Liver (tissue), 8 donors: ENCODE measurements at regions not wholly inside any gene's neighbourhood (a gene's known extent, or its start where the extent isn't known, plus 50 kb on each side); places are given as distances from the start of the nearest gene placed in this dataset.

Source experiments
- DNase-seq: peaks from one replicate; pipeline ENCODE4 v3.0.0-alpha.2; 2017; ENCODE audit warnings: low spot score
- H3K27ac ChIP-seq, 2 donors: one replicate each; pipeline ENCODE4 v1.7.0; 2013; ENCODE audit warnings: inconsistent platforms in 2 of 2, low read length in 2 of 2, control low read depth in 1 of 2, low read depth in 1 of 2, mild to moderate bottlenecking in 1 of 2
- H3K27me3 ChIP-seq, 4 donors: one replicate each; pipeline versions ENCODE4 v1.6.1 to v1.7.0; 2013; ENCODE audit warnings: low read length in 3 of 4, inconsistent platforms in 1 of 4, mild to moderate bottlenecking in 1 of 4, moderate library complexity in 1 of 4; ENCODE audit not compliant: control insufficient read depth in 4 of 4, insufficient read depth in 4 of 4
- H3K36me3 ChIP-seq, 4 donors: one replicate each; pipeline versions ENCODE4 v1.6.1 to v1.7.0; 2013; ENCODE audit warnings: low read length in 3 of 4, mild to moderate bottlenecking in 3 of 4, low read depth in 1 of 4, moderate library complexity in 1 of 4; ENCODE audit not compliant: control insufficient read depth in 4 of 4, insufficient read depth in 3 of 4
- H3K4me1 ChIP-seq, 4 donors: one replicate each; pipeline versions ENCODE4 v1.6.1 to v1.7.0; 2013; ENCODE audit warnings: low read length in 3 of 4, mild to moderate bottlenecking in 3 of 4, moderate library complexity in 1 of 4; ENCODE audit not compliant: control insufficient read depth in 4 of 4, insufficient read depth in 4 of 4
- H3K4me3 ChIP-seq, 3 donors: one replicate each; pipeline versions ENCODE4 v1.6.1 to v1.7.0; 2013; ENCODE audit warnings: low read length in 3 of 3, control low read depth in 1 of 3, low read depth in 1 of 3, mild to moderate bottlenecking in 1 of 3
- H3K9ac ChIP-seq, 2 donors: one replicate each; pipeline ENCODE4 v1.7.0; 2013; ENCODE audit warnings: low read length in 2 of 2, mild to moderate bottlenecking in 2 of 2, moderate library complexity in 2 of 2, control low read depth in 1 of 2, low read depth in 1 of 2
- H3K9me3 ChIP-seq, 4 donors: one replicate each; pipeline versions ENCODE4 v1.6.1 to v1.7.0; 2013; ENCODE audit warnings: low read length in 3 of 4; ENCODE audit not compliant: control insufficient read depth in 4 of 4
- EGR1 ChIP-seq, 2 donors: IDR thresholded peaks; 2 replicates each; pipeline ENCODE4 v1.6.1; 2016 to 2018; ENCODE audit warnings: antibody characterized with exemption in 2 of 2, low read depth in 2 of 2
- FOXA1 ChIP-seq: IDR thresholded peaks from 2 replicates; pipeline ENCODE4 v1.6.1; 2016; ENCODE audit warnings: antibody characterized with exemption
- FOXA2 ChIP-seq: IDR thresholded peaks from 2 replicates; pipeline ENCODE4 v1.6.1; 2016; ENCODE audit warnings: antibody characterized with exemption
- GABPA ChIP-seq, 2 donors: IDR thresholded peaks in 1 of 2; conservative IDR thresholded peaks in 1 of 2; 2 replicates each; pipeline ENCODE4 v1.6.1; 2016; ENCODE audit warnings: antibody characterized with exemption in 2 of 2, mild to moderate bottlenecking in 1 of 2, moderate library complexity in 1 of 2
- HNF4A ChIP-seq, 2 donors: conservative IDR thresholded peaks; 2 replicates each; pipeline ENCODE4 v1.6.1; 2016; ENCODE audit warnings: antibody characterized with exemption in 2 of 2, mild to moderate bottlenecking in 2 of 2
- HNF4G ChIP-seq: IDR thresholded peaks from 2 replicates; pipeline ENCODE4 v1.6.1; 2016; ENCODE audit warnings: antibody characterized with exemption
- JUND ChIP-seq, 2 donors: IDR thresholded peaks; 2 replicates each; pipeline ENCODE4 v1.6.1; 2016; ENCODE audit warnings: antibody characterized with exemption in 2 of 2
- NR2F2 ChIP-seq: IDR thresholded peaks from 2 replicates; pipeline ENCODE4 v1.6.1; 2016; ENCODE audit warnings: antibody characterized with exemption
- RAD21 ChIP-seq, 2 donors: IDR thresholded peaks; 2 replicates each; pipeline ENCODE4 v1.6.1; 2016; ENCODE audit warnings: antibody characterized with exemption in 2 of 2, mild to moderate bottlenecking in 2 of 2
- RXRA ChIP-seq, 2 donors: IDR thresholded peaks; 2 replicates each; pipeline ENCODE4 v1.6.1; 2017 to 2018; ENCODE audit warnings: antibody characterized with exemption in 2 of 2, mild to moderate bottlenecking in 1 of 2
- SP1 ChIP-seq: IDR thresholded peaks from 2 replicates; pipeline ENCODE4 v1.6.1; 2018; ENCODE audit warnings: antibody characterized with exemption, mild to moderate bottlenecking
- TAF1 ChIP-seq: conservative IDR thresholded peaks from 2 replicates; pipeline ENCODE4 v1.6.1; 2016; ENCODE audit warnings: antibody characterized with exemption, mild to moderate bottlenecking
- YY1 ChIP-seq: IDR thresholded peaks from 2 replicates; pipeline ENCODE4 v1.6.1; 2016; ENCODE audit warnings: antibody characterized with exemption, mild to moderate bottlenecking
- WGBS: extraction: QIAGEN DNeasy Blood & Tissue Kit; methylation state at CpG from one replicate; pipeline ENCODE4 v1.1.7; 2013; 5-methylcytosine and 5-hydroxymethylcytosine counted together
- TF ChIP-seq, protein P1 (sequence below): IDR thresholded peaks from 2 replicates; pipeline ENCODE4 v1.6.1; 2016; ENCODE audit warnings: antibody characterized with exemption
- TF ChIP-seq, protein P2 (sequence below): IDR thresholded peaks from 2 replicates; pipeline ENCODE4 v1.6.1; 2016; ENCODE audit warnings: antibody characterized with exemption
- TF ChIP-seq, protein P3 (sequence below): fragments of 150-350 bp; IDR thresholded peaks from 2 replicates; pipeline ENCODE4 v1.5.1; 2017; ENCODE audit warnings: improper control_type of control experiment, low read depth, low read length; ENCODE audit not compliant: missing input control
- TF ChIP-seq, protein P4 (sequence below): IDR thresholded peaks from 2 replicates; pipeline ENCODE4 v1.6.1; 2016; ENCODE audit warnings: antibody characterized with exemption
- TF ChIP-seq, protein P5 (sequence below): IDR thresholded peaks from 2 replicates; pipeline ENCODE4 v1.6.1; 2016; ENCODE audit warnings: antibody characterized with exemption, mild to moderate bottlenecking
- donor health status: healthy.
- donor health status: healthy.
- donor health status: healthy.
- donor health status: healthy.
- donor health status: healthy.

DNA sequence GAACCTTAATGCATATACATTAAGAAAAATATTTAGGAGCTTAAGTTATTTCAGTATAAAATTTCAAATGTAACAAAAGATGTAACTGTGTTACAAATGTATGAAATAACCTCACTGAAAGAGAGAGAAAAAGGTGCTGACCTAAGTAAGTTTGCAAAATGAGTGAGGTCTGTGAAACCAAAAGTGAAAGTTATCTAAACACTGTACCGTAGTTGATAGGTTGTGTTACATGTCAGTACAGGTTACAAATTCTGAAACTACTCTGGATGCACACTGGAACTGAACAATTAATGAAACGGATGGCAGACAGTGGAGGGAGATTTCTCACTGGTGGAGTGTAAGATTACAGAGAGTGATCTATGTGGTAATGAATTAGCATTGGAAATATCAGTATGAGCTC is 420.7 kb downstream of the ZNF385D start:
- Histone ChIP-seq H3K4me1 (peaks cover 0 to 6% (median 2%) of the 10 kb centered on the region in 4 donors), H3K4me3 (peak overlapping the region in 2 of 3 donors; percentile 9 to 28), H3K36me3 (no peaks in the 10 kb centered on the region), H3K27ac (no peak overlapping the region), H3K9ac (no peak overlapping the region), H3K9me3 (no peaks in the 10 kb centered on the region), H3K27me3 (no peaks in the 10 kb centered on the region)
- DNase-seq, result no peak
- WGBS, result 8% methylated on average over 2 of the region's 2 CpGs
- TF ChIP-seq RXRA (IDR thresholded peaks at IDR 0.05), result no peak
- TF ChIP-seq, protein P1, sequence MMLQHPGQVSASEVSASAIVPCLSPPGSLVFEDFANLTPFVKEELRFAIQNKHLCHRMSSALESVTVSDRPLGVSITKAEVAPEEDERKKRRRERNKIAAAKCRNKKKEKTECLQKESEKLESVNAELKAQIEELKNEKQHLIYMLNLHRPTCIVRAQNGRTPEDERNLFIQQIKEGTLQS, result no peak
- TF ChIP-seq, protein P2, sequence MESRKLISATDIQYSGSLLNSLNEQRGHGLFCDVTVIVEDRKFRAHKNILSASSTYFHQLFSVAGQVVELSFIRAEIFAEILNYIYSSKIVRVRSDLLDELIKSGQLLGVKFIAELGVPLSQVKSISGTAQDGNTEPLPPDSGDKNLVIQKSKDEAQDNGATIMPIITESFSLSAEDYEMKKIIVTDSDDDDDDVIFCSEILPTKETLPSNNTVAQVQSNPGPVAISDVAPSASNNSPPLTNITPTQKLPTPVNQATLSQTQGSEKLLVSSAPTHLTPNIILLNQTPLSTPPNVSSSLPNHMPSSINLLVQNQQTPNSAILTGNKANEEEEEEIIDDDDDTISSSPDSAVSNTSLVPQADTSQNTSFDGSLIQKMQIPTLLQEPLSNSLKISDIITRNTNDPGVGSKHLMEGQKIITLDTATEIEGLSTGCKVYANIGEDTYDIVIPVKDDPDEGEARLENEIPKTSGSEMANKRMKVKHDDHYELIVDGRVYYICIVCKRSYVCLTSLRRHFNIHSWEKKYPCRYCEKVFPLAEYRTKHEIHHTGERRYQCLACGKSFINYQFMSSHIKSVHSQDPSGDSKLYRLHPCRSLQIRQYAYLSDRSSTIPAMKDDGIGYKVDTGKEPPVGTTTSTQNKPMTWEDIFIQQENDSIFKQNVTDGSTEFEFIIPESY, result no peak
- TF ChIP-seq, protein P3, sequence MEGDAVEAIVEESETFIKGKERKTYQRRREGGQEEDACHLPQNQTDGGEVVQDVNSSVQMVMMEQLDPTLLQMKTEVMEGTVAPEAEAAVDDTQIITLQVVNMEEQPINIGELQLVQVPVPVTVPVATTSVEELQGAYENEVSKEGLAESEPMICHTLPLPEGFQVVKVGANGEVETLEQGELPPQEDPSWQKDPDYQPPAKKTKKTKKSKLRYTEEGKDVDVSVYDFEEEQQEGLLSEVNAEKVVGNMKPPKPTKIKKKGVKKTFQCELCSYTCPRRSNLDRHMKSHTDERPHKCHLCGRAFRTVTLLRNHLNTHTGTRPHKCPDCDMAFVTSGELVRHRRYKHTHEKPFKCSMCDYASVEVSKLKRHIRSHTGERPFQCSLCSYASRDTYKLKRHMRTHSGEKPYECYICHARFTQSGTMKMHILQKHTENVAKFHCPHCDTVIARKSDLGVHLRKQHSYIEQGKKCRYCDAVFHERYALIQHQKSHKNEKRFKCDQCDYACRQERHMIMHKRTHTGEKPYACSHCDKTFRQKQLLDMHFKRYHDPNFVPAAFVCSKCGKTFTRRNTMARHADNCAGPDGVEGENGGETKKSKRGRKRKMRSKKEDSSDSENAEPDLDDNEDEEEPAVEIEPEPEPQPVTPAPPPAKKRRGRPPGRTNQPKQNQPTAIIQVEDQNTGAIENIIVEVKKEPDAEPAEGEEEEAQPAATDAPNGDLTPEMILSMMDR, result no peak
- TF ChIP-seq JUND (IDR thresholded peaks at IDR 0.05), result no peak
- no peak for TF ChIP-seq RAD21 (IDR thresholded peaks at IDR 0.05)
- TF ChIP-seq HNF4G, result no peak
- no peak for TF ChIP-seq NR2F2
- TF ChIP-seq SP1, result no peak
- no peak for TF ChIP-seq FOXA2
- no peak for TF ChIP-seq TAF1
- TF ChIP-seq EGR1 (IDR thresholded peaks at IDR 0.05; ENCODE audit: low read depth in 2 of 2), result no peak
- TF ChIP-seq FOXA1, result no peak
- TF ChIP-seq, protein P4, sequence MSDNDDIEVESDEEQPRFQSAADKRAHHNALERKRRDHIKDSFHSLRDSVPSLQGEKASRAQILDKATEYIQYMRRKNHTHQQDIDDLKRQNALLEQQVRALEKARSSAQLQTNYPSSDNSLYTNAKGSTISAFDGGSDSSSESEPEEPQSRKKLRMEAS, result no peak
- no peak for TF ChIP-seq GABPA (IDR thresholded peaks at IDR 0.05 in 1 of 2, conservative IDR thresholded peaks at IDR 0.05 in 1 of 2)
- TF ChIP-seq, protein P5, sequence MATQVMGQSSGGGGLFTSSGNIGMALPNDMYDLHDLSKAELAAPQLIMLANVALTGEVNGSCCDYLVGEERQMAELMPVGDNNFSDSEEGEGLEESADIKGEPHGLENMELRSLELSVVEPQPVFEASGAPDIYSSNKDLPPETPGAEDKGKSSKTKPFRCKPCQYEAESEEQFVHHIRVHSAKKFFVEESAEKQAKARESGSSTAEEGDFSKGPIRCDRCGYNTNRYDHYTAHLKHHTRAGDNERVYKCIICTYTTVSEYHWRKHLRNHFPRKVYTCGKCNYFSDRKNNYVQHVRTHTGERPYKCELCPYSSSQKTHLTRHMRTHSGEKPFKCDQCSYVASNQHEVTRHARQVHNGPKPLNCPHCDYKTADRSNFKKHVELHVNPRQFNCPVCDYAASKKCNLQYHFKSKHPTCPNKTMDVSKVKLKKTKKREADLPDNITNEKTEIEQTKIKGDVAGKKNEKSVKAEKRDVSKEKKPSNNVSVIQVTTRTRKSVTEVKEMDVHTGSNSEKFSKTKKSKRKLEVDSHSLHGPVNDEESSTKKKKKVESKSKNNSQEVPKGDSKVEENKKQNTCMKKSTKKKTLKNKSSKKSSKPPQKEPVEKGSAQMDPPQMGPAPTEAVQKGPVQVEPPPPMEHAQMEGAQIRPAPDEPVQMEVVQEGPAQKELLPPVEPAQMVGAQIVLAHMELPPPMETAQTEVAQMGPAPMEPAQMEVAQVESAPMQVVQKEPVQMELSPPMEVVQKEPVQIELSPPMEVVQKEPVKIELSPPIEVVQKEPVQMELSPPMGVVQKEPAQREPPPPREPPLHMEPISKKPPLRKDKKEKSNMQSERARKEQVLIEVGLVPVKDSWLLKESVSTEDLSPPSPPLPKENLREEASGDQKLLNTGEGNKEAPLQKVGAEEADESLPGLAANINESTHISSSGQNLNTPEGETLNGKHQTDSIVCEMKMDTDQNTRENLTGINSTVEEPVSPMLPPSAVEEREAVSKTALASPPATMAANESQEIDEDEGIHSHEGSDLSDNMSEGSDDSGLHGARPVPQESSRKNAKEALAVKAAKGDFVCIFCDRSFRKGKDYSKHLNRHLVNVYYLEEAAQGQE, result no peak
- no peak for TF ChIP-seq YY1
- no peak for TF ChIP-seq HNF4A (conservative IDR thresholded peaks at IDR 0.05)
